Prostate gland (tissue), 2 donors: ENCODE measurements at regions not wholly inside any gene's neighbourhood (a gene's known extent, or its start where the extent isn't known, plus 50 kb on each side); places are given as distances from the start of the nearest gene placed in this dataset.
"Not testable (repeated sequence)": the region's sequence is repeated elsewhere in the genome, so short reads cannot be mapped to it uniquely, and the experiment has no call there.

Source experiments
- DNase-seq: peaks from one replicate; pipeline ENCODE4 v3.0.0-alpha.2; 2019; ENCODE audit warnings: low spot score
- H3K27ac ChIP-seq, 2 donors: fragments of 200-600 bp; sonication (generic); 2 replicates each; pipeline ENCODE4 v1.5.1; 2017 to 2019
- H3K27me3 ChIP-seq: fragments of 200-600 bp; sonication (generic); replicated peaks from 2 replicates; pipeline ENCODE4 v1.5.1; 2019; ENCODE audit not compliant: insufficient read depth
- H3K36me3 ChIP-seq, 2 donors: fragments of 200-600 bp; sonication (generic); 1 replicate in 1 of 2; 2 replicates in 1 of 2; pipeline versions ENCODE4 v1.5.1 to v1.8.1; 2017 to 2019
- H3K4me1 ChIP-seq: fragments of 200-600 bp; sonication (generic); replicated peaks from 2 replicates; pipeline ENCODE4 v1.5.1; 2019
- H3K4me3 ChIP-seq, 2 donors: fragments of 200-600 bp; sonication (generic); 2 replicates each; pipeline ENCODE4 v1.5.1; 2017 to 2019
- H3K9me3 ChIP-seq: fragments of 200-600 bp; sonication (generic); 2 replicates; pipeline ENCODE4 v1.5.1; 2017
- POLR2A ChIP-seq: fragments of 450-650 bp; IDR thresholded peaks from one replicate; pipeline ENCODE4 v1.6.1; 2016; ENCODE audit warnings: antibody characterized with exemption, mild to moderate bottlenecking
- POLR2AphosphoS5 ChIP-seq: sonication (generic); formaldehyde crosslinking; IDR thresholded peaks from one replicate; pipeline ENCODE4 v1.6.1; 2017; ENCODE audit warnings: antibody characterized with exemption
- WGBS: methylation state at CpG from one replicate; pipeline ENCODE4 v1.1.5; 2018; 5-methylcytosine and 5-hydroxymethylcytosine counted together
- intact Hi-C: fragments of 100-400 bp; cut with DNase I; formaldehyde crosslinking; loops from one replicate; pipeline ENCODE4 v1.14.2; 2022
- TF ChIP-seq, protein P1 (sequence below), 4 experiments: fragments of 200-600 bp in 2 of 4; fragments of 450-650 bp in 2 of 4; sonication (generic) in 2 of 4; IDR thresholded peaks; 1 replicate in 3 of 4; 2 replicates in 1 of 4; pipeline ENCODE4 v1.5.1; 2016 to 2019; ENCODE audit warnings: antibody characterized with exemption in 4 of 4, mild to moderate bottlenecking in 2 of 4, moderate library complexity in 2 of 4

DNA sequence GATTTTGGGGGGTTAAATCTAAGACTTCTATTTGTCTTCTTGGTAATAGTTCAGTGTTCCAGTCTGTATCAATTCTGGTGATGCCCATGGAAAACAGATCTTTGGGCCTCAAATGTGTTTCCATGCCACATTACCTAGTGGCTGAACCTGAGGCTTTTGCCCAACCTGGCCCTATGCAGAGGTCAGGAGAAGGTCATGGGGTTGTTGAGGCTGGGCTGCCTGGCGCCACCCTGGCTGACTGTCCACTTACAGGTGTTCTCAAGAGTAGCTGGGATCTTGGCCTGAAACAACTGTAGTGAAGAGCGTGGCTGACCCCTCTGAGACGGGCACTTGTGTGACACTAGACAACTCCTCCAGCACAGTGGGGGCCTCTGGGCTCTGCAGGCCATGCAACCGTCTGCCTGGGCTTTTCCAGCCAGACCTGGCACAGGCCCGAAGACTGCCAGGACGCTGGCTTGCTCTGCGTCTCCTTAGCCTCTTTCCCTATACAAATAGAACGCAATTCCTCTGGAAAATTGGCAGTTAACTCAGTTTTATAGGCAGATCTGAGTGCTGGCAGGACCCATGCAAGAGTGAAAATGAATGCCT lies 127.8 kb downstream of the TRIM43 start:
- H3K9me3 ChIP-seq = no peaks in the 10 kb centered on the region
- H3K4me3 ChIP-seq = no peak overlapping the region
- H3K27ac ChIP-seq = no peak overlapping the region
- H3K27me3 ChIP-seq = no peaks in the 10 kb centered on the region
- WGBS = 64% methylated on average over 8 of the region's 8 CpGs
- TF ChIP-seq, protein P1, sequence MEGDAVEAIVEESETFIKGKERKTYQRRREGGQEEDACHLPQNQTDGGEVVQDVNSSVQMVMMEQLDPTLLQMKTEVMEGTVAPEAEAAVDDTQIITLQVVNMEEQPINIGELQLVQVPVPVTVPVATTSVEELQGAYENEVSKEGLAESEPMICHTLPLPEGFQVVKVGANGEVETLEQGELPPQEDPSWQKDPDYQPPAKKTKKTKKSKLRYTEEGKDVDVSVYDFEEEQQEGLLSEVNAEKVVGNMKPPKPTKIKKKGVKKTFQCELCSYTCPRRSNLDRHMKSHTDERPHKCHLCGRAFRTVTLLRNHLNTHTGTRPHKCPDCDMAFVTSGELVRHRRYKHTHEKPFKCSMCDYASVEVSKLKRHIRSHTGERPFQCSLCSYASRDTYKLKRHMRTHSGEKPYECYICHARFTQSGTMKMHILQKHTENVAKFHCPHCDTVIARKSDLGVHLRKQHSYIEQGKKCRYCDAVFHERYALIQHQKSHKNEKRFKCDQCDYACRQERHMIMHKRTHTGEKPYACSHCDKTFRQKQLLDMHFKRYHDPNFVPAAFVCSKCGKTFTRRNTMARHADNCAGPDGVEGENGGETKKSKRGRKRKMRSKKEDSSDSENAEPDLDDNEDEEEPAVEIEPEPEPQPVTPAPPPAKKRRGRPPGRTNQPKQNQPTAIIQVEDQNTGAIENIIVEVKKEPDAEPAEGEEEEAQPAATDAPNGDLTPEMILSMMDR (IDR thresholded peaks at IDR 0.05) = no peak
- DNase-seq = no peak
- H3K4me1 ChIP-seq = no peaks in the 10 kb centered on the region
- intact Hi-C loops = no loop called here
- H3K36me3 ChIP-seq = no peaks in the 10 kb centered on the region

DNA sequence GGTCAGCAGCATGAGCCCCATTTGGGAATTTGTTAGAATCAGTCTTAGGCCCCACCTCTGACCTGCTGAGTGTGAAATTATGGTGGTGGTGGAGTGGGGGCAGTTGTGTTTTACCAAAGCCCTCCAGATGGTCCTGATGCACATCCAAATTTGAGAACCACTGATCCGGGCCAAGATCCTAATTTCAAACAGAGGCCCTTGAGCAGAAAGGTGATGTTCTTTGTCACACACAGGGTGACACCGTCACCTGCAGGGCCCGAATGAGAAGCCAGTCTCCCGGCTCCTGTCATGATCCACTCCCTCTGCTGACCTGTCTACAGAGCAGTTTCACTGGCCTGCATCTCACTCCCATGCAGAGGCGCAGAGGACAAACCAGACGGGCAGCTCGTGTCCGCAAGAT lies 129.9 kb downstream of the TRIM43 start:
- TF ChIP-seq POLR2AphosphoS5 (no peak), POLR2A (no peak)
- TF ChIP-seq, protein P1 (IDR thresholded peaks at IDR 0.05) = no peak
- no peaks in the 10 kb centered on the region for H3K27me3 ChIP-seq
- no peak overlapping the region for H3K4me3 ChIP-seq
- no peaks in the 10 kb centered on the region for H3K36me3 ChIP-seq
- no peaks in the 10 kb centered on the region for H3K4me1 ChIP-seq
- no peaks in the 10 kb centered on the region for H3K9me3 ChIP-seq
- intact Hi-C loops = no loop called here
- no peak for DNase-seq
- H3K27ac ChIP-seq = no peak overlapping the region
- 96% methylated on average over 8 of the region's 8 CpGs for WGBS

DNA sequence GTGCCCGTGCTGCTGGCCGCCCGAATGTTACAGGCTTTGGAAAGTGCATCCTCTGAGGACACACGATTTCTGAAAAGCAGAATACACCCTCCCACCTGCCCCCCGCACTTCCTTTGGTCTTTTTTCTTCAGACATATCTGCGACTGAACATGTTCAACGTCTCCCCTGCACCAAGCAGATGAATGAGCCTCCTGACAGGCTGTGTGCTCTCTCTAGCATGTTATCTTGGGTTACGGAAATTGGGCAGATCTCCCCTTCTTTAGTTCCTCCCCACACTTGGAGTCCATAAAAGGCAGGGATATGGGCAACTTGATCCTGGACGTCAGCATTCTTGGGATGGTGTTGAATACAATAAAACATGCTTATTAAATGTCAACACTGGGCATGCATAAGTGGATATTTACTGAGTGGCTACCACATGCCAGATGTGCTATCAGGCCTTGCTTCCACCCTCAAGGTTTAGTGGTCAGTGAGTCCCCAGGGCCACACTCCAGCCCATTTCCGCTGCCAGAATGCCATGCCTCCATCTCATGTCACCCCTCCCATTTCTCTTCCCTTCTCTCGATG lies 130.4 kb downstream of the TRIM43 start:
- 81% methylated on average over 11 of the region's 11 CpGs for WGBS
- TF ChIP-seq POLR2A = no peak
- TF ChIP-seq, protein P1 (IDR thresholded peaks at IDR 0.05) = no peak
- no peak for TF ChIP-seq POLR2AphosphoS5
- no peak overlapping the region for H3K4me3 ChIP-seq
- no peak overlapping the region for H3K27ac ChIP-seq
- no peak for DNase-seq
- H3K36me3 ChIP-seq = no peaks in the 10 kb centered on the region
- intact Hi-C loops = no loop called here
- H3K27me3 ChIP-seq = no peaks in the 10 kb centered on the region
- no peaks in the 10 kb centered on the region for H3K9me3 ChIP-seq
- H3K4me1 ChIP-seq = no peaks in the 10 kb centered on the region

DNA sequence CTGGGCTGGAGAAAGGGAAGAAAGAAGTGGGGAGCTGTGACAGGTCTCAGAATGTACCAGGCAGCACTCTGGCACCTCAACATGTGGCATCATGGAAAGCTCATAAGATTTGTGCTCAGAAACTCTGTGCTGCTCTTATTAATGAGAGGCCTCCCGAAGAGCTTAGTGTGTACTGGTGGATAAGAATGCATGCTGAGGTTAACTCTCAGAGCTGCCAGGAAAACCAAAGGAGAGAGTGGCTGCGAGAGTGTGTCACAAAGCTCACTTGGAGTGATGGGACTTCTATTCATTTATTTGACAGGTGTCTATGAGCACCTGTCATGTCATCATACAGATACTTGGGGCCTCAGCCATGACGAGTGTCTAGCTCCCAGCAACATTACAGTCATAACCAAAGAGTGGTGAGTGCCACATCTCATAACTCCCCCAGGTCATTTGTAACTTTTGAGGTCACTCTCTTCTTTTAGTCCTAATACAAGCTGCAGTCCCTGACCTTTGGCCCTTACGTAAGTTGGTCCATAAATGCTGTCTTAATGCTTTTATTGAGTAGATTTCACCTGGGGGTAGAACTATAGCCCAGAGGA lies 131.9 kb downstream of the TRIM43 start:
- DNase-seq, intact Hi-C loops, H3K27me3 ChIP-seq, H3K9me3 ChIP-seq, H3K27ac ChIP-seq, H3K4me3 ChIP-seq, H3K4me1 ChIP-seq, H3K36me3 ChIP-seq: not testable (repeated sequence)
- WGBS = 94% methylated on average over 4 of the region's 4 CpGs

DNA sequence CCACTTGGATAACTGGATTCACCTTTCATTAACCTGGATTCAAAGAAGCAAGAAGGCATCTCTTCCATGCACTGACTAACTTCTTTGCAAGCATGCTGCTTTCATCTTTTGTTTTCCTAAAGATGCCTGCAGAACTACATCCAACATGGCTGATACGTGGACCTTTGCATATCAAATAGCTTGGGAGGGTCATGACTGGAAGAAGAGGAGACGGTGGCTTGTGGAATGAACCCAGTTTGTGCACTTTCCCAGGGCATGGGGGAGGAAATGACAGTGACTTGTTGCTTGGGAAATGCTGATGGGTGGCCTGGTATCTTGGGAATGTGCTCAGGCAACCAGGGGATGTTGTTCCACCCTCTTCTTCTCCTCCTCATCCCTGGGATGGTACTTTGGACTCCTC lies 133.4 kb downstream of the TRIM43 start:
- H3K27me3 ChIP-seq, H3K4me3 ChIP-seq, DNase-seq, H3K27ac ChIP-seq, H3K36me3 ChIP-seq, H3K4me1 ChIP-seq, H3K9me3 ChIP-seq: not testable (repeated sequence)
- WGBS = 78% methylated on average over 2 of the region's 2 CpGs
- intact Hi-C loops = loop anchor here (5.0 kb wide), 1 partner anchor 378 kb away; no protein-coding TSS in a partner anchor

DNA sequence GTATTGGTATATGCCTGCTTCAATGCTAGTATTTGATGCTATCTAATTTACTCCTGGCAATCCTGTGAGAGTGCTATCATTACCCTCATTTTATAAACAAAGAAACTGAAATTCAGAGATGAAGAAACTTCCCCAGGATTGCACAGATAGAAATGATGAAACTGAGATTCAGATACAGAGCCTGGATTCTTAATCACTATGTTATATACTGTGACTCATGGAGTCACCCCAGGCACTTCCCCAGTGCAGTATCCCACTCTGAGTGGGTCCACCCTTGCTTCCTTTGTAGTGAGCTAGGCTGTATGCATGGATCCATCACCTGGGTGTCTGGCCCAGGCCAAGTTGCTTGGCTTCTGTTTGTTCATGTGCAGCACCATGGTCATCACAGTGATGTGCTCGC lies 133.9 kb downstream of the TRIM43 start:
- 56% methylated on average over 1 of the region's 1 CpG for WGBS
- H3K27ac ChIP-seq, H3K9me3 ChIP-seq, H3K27me3 ChIP-seq, H3K4me1 ChIP-seq, H3K36me3 ChIP-seq, H3K4me3 ChIP-seq, DNase-seq: not testable (repeated sequence)
- intact Hi-C loops = loop anchor here (5.0 kb wide), 1 partner anchor 378 kb away; no protein-coding TSS in a partner anchor

DNA sequence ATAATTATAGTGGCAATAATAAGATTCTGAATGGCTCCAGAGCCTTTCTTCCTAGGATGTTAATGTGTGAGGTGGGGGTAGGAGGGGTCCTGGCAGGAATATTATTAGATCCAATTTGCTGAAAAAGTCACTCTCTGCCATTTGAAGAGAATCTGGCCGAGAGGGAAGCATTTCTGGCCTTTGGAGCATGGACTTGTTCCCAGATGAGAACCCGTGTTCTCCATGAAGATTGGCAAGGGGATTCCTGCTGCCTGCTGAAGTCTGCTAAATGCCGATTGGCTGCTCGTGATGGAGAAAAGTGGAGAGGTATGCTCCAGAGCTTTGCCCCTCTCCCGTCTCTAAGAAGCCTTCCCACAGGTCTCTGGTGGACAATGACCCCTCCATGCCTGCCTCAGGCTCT lies 135.6 kb downstream of the TRIM43 start:
- not testable (repeated sequence) for H3K4me1 ChIP-seq, H3K9me3 ChIP-seq, DNase-seq, H3K27me3 ChIP-seq, H3K27ac ChIP-seq, H3K36me3 ChIP-seq, H3K4me3 ChIP-seq
- WGBS = 90% methylated on average over 5 of the region's 5 CpGs
- intact Hi-C loops = loop anchor here (5.0 kb wide), 1 partner anchor 380 kb away; no protein-coding TSS in a partner anchor
